Nucleus accumbens (tissue), 56 donors: ENCODE measurements at regions not wholly inside any gene's neighbourhood (a gene's known extent, or its start where the extent isn't known, plus 50 kb on each side); places are given as distances from the start of the nearest gene placed in this dataset.
"Not testable (repeated sequence)": the region's sequence is repeated elsewhere in the genome, so short reads cannot be mapped to it uniquely, and the experiment has no call there.

Experiments used
- DNase-seq, 56 donors: peaks; one replicate each; lab custom pipeline; 2025; lab: John Stamatoyannopoulos, UW

GRCh38 chr4:7141151-7141834 lies 51.0 kb upstream of the SORCS2 start:
- no peak for DNase-seq

GRCh38 chr4:7140692-7141069 lies 51.7 kb upstream of the SORCS2 start:
- DNase-seq, result no peak

- no peak for DNase-seq
Observed at GRCh38 chr4:7140062-7140691, 52.2 kb upstream of the SORCS2 start.

- no peak for DNase-seq
Observed at GRCh38 chr4:7139167-7139982, 53.0 kb upstream of the SORCS2 start.

GRCh38 chr4:7138223-7139166 lies 53.8 kb upstream of the SORCS2 start:
- no peak for DNase-seq

GRCh38 chr4:7137326-7138200 lies 54.8 kb upstream of the SORCS2 start:
- DNase-seq, result no peak

GRCh38 chr4:7136351-7136750 lies 56.0 kb upstream of the SORCS2 start:
- no peak for DNase-seq

GRCh38 chr4:7135389-7135746 lies 57.0 kb upstream of the SORCS2 start:
- no peak for DNase-seq

GRCh38 chr4:7134737-7135388 lies 57.5 kb upstream of the SORCS2 start:
- DNase-seq, result peak in 5 of 56 donors; percentile 6 to 50 (median 23)

- not testable (repeated sequence) for DNase-seq
Observed at GRCh38 chr4:7133818-7134650, 58.3 kb upstream of the SORCS2 start.

- no peak for DNase-seq
Observed at GRCh38 chr4:7132730-7133582, 59.4 kb upstream of the SORCS2 start.

- no peak for DNase-seq
Observed at GRCh38 chr4:7132249-7132648, 60.1 kb upstream of the SORCS2 start.

GRCh38 chr4:7131498-7132031 lies 60.8 kb upstream of the SORCS2 start:
- DNase-seq, result no peak

- no peak for DNase-seq
Observed at GRCh38 chr4:7130621-7131211, 61.6 kb upstream of the SORCS2 start.

- no peak for DNase-seq
Observed at GRCh38 chr4:7129871-7130620, 62.2 kb upstream of the GRPEL1 start.

- DNase-seq, result no peak
Observed at GRCh38 chr4:7128644-7129043, 60.8 kb upstream of the GRPEL1 start.
